SIG-M5 (cell line): ENCODE measurements at regions not wholly inside any gene's neighbourhood (a gene's known extent, or its start where the extent isn't known, plus 50 kb on each side); places are given as distances from the start of the nearest gene placed in this dataset.
"Not testable (repeated sequence)": the region's sequence is repeated elsewhere in the genome, so short reads cannot be mapped to it uniquely, and the experiment has no call there.

ENCODE experiments used
- DNase-seq: peaks from one replicate; lab custom pipeline; 2025; lab: John Stamatoyannopoulos, UW

DNA sequence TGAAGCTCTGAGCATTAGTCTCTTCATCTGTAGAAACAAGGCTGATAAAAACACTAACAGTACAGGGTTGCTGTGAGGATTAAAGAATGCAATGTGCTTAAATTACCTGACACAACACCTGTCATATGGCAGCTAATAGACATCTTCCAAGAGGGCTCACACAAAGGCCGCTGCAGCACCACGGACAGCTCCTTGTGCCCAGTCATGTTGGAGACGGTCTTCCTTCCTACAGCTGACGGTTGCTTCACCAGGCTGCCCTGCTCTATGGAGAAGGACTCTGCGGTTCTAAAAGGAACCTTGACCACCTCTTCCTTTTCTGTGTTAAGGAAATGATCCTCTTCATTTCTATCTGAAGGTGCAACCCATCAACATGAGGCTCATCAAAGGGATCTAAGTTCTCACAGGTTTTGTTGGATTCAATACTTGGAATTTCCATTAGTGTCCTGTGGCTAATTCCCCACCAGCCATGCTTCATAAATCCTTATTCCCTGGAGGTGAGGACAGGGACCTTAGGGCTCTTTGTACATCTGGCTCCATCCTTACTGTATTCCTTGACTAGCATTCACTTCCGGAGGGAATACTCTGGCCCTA, 138.9 kb upstream of the CES5A start:
- DNase-seq = no peak

DNA sequence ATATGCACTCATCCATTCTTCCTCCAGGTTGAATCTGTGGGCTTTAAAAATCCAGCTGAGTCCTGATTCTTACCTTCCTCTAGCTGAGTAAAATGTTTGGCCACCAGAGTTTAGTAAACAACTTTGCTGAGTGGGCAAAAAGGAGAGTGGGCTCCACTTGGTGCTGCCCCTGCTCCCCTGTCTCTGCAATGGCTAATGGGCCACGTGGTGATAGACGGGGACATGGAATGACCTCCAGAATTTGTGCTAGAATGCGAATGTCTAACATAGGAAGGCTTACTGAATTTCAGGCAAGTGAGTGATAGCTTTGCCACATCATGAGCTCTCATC, 137.3 kb upstream of the CES5A start:
- no peak for DNase-seq

DNA sequence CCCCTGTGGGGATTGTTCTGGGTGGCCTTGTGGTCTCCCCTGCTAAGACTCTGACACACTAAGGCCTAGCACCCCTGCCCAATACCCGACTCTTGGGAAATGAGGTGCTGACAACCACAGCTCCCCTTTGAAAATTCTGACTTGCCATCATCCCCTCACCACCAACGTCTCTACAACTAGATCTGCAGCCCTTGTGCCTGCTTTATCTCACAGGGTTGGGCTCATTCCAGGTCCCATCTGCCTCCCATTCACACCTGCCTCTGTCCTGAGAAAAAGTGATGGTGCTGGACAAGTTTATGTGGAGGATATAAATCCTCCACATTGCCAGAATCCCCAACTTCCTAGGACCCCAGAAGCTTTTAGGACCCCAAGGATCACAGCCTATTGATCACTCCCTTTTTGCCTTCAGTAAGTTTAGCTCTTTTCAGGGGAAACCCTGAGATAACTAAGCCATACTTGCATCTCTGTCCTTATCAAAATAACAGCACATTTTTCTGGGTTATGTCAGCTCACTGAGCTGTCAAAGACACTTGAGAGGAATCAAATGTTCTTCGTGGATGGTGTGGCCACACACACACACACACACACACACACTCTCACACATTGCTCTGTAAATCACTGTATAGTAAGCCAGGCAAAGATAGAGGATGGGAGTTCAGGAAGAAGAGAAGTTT, 136.8 kb upstream of the CES5A start:
- DNase-seq = no peak

DNA sequence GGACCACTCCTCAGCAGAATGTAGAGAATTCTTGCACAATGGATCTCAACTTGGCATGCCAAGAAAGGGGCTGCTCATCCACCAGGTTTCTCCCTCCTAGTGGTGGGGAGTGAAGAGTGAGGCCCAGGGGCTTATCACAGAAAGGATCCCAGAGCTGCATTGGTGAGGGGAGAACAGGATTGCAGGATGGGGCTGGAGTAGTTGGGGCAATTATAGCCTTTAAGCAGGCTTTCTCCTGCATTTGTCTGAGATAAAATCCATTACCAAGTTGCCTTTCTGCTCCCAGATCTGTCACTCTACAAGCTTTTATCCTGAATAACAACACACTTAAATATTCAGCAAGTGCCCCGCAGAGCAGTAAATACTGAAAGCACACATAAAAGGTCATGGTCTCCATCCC, 130.8 kb upstream of the CES5A start:
- DNase-seq = no peak

DNA sequence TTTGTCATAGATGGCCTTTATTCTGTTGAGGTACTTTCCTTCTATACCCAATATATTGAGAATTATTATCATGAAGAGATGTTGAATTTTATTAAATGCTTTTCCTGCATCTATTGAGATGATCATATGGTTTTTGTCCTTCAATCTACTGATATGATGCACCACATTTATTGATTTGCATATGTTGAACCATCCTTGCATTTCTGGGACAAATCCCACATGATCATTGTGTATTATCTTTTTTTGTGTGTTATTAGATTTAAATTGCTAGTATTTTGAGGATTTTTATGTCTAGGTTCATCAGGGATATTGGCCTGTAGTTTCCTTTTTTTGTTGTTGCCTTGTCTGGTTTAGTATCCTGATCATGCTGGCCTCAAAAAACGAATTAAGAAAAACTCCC, 124.5 kb upstream of the CES5A start:
- DNase-seq = no peak

DNA sequence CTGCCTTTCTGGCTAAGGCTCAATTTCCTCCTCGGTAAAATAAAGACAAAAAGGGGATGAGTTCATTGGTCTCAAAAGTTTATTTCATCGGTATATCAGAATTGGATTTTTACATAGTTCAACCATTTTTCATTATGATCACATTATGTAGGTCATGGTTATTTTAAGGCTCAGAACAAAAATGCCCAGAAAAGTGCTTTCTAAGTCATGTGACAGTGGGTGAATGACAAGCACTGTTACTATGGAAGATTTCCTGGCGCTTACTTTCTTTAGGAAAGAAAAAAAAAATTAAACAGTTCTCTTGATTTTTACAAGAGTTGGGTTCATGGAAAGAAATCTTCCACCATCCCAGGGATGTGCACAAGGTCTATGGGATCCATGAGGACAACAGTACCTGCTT, 117.9 kb upstream of the CES5A start:
- DNase-seq = no peak

DNA sequence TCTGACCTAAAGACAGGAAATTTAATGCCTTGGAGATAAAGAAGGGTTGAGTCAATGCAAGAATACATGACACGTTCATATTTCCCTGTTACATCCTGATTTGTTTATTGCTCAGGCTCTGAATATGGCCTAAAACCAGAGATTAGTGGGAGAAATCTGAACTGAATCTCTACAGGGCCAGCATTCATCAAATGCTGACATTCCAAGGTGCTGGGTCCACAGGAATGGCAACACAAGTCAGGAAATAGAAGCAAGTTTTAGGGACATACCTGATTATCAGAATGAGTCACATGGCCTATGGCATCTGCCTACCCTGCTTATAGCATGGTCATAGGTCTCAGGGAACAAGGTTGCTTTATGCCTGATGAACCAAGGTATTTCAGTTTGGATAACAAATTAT, 117.4 kb upstream of the CES5A start:
- no peak for DNase-seq

DNA sequence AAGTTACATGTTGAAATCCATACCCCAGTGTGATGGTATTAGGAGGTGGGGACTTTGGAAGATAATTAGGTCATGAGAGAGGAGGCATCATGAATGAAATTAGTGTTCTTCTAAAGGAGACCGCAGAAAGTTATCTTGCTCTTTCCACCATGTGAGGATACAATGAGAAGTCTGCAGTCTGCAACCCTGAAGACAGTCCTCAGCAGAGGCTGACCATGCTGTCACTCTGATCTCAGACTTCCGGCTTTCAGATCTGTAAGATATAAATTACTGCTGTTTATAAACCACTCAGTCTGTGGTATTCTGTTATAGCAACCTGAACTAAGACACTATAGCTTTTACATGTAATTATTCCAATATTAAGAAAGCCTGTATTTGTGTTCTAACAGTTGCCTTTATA, 116.7 kb upstream of the CES5A start:
- DNase-seq = no peak

DNA sequence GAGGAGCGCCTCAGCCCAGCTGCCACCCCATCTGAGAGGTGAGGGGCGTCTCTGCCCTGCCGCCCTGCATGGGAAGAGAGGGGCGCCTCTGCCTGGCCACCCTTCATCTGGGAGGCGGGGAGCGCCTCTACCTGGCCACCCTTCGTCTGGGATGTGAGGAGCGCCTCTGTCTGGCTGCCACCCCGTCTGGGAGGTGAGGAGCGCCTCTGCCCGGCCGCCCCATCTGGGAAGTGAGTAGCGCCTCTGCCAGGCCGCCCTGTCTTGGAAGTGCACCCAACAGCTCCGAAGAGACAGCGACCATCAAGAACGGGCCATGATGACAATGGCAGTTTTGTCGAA, 114.4 kb upstream of the CES5A start:
- no peak for DNase-seq

DNA sequence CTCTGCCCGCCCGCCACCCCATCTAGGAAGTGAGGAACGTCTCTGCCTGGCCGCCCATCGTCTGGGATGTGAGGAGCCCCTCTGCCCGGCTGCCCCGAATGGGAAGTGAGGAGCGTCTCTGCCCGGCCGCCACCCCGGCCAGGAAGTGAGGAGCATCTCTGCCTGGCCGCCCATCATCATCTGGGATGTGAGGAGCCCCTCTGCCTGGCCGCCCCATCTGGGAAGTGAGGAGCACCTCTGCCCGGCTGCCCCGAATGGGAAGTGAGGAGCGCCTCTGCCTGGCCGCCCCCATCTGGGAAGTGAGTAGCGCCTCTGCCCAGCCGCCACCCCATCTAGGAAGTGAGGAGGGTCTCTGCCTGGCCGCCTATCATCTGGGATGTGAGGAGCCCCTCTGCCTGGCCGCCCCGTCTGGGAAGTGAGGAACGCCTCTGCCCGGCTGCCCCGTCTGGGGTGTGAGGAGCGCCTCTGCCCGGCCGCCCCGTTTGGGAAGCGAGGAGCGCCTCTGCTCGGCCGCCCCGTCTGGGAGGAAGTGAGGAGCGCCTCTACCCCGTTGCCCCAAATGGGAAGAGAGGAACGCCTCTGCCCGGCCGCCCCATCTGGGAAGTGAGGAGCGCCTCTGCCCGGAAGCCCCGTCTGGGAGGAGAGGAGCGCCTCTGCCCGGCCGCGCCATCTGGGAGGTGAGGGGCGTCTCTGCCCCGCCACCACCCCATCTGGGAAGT, 113.8 kb upstream of the CES5A start:
- not testable (repeated sequence) for DNase-seq

DNA sequence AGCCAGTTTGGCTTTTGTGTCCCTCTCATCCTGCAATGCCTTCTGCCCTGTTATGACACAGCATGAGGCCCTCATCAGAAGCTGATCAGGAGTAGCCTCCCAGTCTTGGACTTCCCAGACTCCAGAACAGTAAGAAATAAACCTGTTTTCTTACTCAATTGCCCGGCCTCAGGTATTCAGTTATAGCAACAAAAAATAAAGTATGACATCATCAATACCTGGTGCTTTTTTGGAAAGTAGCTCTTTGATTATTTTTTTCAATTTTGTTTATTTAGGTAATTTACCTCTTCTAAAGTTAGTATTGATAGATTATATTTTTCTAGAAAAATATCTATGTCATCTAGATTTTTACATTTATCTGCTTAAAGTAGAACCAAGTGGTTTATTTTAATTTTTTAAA, 112.8 kb upstream of the CES5A start:
- no peak for DNase-seq

DNA sequence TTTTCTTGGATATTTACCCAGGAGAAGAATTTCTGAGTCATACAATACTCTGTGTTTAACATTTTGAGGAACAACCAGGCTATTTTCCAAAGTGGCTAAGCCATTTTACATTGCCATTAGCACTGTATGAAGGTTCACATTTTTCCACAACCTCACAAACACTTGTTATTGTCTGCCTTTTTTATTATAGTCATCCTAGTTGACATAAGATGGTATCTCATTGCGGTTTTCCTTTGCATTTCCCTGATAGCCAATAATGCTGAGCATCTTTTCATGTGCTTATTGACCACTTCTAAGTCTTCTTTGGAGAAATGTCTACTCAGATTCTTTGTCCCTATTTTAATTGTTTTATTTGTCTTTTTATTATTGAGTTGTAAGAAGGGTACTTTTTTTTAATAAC, 107.4 kb upstream of the CES5A start:
- DNase-seq = no peak

DNA sequence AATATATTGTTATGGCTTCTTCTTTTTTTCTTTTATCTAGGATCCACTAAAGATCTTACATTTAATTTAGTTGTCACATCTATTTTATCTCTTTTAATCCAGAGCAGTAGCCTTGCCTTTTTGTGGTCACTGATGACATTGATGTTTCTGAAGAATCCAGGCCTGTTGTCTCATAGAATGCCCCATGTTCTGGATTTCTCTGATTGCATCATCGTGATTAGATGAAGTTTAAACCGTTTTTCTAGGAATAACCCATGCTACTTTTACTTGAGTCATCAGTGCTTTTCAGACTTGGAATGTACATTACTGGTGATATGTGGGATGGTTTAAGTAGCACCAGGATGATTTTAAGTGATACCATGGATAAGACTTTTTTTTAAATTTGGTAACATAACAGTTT, 106.4 kb upstream of the CES5A start:
- DNase-seq = no peak

DNA sequence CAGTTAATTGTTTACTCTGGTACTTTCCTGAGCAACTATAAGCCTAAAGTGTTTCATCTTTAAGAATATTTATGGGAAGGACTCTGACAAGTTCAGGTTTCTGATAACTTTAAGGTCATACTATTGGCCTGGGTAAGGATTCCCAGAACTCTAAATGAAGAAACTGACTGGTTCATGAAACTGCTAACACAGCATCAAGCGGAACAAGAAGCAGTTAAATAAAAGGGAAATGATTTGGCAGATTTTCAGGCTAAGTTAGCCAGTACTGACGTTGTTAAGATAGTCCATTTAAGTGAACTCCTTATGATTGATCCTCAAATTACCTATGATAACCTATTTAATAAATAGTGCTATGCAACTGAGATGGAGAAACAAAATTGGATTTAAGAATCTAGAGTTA, 101.6 kb upstream of the CES5A start:
- no peak for DNase-seq

DNA sequence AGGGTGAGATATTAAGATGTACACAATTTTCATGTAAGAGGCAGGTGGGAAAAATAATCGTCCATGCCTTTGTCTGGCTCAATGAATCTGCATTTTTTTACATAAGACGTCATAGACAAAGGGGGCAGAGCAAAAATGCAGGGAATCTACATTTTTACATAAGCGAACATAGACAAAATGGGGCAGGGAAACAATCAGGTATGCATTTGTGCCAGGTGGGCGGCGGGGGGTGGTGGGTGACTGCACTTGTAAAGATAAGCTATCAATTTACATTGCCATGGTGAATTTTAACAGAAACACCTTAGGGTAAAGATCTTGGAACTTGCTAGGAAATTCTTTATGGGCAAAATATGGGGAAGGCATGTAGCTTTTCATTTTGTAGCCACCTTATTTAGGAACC, 96.3 kb upstream of the CES5A start:
- no peak for DNase-seq

DNA sequence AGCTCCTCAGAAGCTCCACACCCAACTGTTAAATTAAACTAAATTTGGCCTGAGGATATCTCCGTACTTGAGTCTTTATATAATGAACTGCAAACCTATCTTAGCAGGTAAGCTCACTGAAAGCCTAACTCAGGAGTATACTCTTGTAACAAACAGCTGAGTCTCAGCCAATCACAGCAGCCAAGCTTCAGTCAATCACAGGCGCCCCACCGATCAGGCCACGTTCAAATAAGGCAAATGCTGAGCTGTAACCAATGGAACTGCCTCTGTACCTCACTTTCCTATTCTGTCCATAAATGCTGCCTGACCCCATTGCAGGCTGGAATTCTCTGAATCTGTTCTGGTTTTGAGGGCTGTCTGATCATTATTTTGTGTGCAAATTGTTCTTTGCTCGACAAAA, 93.0 kb upstream of the CES5A start:
- DNase-seq = no peak

DNA sequence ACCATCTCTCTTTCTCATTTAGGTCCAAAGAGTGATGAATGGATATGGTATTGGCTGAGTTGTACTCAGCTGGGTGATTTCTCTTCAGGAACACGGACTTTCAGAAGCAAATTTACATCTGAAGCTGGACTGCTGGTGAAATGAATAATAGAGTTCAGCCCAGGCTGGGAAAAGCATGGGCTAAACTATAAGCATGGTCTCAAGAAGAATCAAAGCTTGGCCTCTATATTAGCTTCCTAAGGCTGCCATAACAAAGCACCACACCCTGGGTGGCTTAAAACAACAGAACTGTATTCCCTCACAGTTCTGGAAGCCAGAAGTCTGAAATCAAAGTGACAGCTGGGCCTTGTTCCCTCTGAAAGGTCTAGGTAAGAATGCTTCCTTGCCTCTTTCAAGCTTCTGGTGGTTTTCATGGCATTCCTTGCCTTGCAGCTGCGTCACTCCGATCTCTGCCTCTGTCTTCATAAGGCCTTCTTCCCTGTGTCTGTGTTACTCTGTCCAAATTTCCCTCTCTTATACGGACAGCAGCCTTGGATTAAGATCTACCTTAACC, 89.8 kb upstream of the CES5A start:
- no peak for DNase-seq

DNA sequence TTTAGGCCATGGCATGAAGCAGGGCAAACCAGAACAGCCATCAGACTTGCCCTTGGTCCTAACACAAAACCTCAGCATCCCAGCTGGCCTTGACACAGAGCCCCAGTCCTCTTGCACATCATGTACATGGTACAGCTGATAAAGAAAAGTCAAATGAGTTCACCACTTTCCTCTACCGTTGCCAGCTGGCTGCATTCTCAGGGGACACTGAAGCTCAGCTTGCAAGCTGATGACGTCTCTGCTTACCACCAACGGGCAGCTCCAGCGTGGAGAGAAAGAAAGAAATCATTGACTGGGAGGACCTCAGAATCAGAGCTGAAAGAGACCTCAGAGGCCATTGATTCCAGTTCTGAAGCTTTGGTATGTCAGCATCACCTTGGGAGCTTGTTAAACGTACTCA, 80.7 kb upstream of the CES5A start:
- no peak for DNase-seq

DNA sequence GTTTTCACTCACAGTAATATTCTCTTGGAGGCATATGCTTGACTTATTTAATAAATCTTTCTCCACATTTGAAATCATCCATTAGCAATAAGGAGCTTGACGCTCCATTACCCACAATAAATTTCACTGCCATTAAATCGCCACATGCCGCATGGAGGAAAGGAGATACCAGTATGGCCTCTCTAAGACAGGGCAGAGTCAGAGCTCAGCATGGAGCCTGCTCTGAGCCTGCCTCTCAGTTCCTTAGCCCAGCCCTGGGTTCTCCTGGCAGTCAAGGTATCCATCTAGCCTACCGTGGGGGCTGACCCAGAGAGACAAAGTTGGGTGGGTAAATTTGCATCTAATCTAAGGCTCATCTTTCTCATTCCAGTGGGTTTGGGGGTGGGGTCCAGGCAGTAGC, 80.3 kb upstream of the CES5A start:
- no peak for DNase-seq

DNA sequence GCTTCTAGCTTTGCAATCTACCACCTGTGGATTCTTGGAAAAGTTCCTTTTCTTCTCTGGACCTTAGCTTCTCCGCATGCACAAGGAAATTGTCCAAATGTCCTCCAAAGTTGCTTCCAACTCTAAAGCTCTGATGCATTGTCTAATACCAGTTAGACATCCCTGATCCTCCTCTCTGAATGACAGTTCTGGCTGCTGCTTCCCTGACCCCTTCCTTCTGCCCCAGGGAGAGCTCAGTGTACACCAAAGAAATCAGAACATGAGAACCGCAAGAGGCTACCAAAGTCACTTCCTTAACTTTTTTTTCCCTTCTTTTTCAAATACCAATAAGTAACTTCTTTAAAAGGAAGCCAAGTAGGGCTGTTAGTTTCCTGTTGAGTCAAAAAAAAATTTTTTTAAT, 79.7 kb upstream of the CES5A start:
- no peak for DNase-seq

DNA sequence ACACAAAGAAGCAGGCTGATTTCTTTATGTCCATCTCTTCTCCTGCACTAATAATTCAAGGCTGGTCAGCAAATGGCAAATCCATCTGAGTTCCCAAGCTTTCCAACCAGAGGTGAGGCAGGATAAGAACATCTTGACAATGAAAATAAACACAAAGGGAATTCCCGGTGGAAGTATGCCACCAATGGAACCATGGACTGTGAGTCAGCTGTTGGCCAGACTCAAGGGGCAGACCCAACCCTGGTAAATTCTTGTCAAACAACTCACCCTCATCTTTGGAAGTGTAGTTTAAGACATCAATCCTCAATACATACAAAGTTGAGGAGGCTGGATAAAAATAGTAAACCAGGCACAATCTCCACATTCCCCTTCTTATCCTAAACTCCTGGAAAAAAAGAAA, 74.3 kb upstream of the CES5A start:
- no peak for DNase-seq

DNA sequence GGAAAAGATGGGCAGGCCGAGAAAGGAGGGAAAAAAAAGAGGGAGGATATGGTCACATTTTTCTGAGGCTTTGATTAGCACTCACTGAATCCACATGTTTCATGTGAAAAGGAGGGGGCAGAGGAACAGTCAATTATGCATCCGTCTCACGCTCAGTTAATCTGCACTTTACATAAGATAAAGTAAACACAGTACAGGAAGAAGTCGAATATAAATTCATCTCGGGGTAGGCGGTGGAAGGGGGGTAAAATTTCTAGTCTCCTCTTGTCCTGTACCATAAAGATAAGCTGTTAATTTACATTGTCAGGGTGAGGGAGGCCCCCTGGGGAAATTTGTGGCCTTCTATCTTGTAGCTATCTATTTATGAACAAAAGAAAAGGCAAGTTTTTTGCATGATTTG, 73.1 kb upstream of the CES5A start:
- no peak for DNase-seq

DNA sequence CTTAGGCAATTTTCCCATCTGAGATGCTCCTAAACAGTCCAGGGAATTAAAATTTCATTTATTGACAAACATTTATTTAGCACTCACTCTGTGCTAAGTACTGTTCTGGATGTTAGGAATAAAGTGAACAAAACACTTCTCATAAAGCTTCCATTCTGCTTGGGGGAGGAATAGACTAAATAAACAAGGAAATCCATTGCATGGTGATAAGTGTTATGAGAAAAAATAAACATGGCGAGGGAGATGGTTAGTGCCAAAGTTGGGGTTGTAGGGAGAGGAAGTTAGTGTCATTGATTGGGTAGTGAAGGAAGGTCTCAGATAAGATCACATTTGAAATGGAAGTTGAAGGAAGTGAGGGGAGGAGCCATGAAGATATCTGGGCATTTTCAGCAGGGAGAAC, 72.2 kb upstream of the CES5A start:
- no peak for DNase-seq

DNA sequence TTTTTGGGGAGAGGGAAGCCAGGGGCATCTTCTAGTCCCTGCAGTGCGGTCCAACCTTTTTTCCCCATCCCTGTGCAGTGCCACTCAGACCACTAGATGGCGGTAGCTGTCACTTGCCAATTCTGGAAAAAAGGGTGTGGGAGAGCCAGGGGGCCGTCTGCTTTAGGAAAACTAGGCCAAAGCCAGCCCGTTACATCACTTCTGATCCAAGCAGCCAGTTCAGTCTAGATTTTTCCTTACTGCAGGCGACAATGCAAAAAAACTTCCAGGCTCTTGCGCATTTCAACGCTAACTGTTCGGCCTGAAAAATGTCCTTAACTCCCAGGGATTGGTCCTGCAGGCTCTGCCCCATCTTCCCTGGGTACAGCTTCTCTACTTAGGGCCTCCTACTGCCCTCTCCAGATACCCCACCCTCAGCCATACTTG, 69.2 kb upstream of the CES5A start:
- no peak for DNase-seq
